ENCODE measurements at regions not wholly inside any gene's neighbourhood (a gene's known extent, or its start where the extent isn't known, plus 50 kb on each side); places are given as distances from the start of the nearest gene placed in this dataset.

DNA sequence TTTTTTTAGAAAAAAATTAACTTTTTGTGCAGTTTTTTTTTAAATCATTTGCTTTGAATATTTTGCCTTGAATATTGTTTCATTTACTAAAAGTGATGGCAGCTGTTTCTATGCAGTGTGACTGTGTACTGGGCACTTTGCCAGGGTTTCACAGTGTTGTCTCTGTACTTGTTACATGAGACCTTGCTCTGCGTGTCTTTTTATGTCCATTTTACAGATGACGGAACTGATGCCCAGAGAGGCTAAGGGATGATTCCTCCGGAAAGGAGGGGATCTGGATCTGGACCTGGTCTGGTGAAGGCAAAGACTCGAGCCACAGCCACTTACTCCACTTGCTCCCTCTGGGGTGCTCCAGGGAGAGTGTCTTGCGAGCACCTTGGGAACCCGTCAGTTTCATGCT, 124.8 kb upstream of the PTCH1 start:
- Histone ChIP-seq H3K4me3 (ENCODE audit: low read length) (no peak overlapping the region), H3K27me3 (ENCODE audit: control insufficient read depth, insufficient read depth) (no peaks in the 10 kb centered on the region), H3K4me1 (ENCODE audit: control insufficient read depth, insufficient read depth, low read length) (peaks cover 2% of the 10 kb centered on the region), H3K9me3 (ENCODE audit: control insufficient read depth, low read length) (no peaks in the 10 kb centered on the region), H3K27ac (ENCODE audit: low read length) (no peak overlapping the region)
- no peak for DNase-seq
- WGBS: 79% methylated on average over 6 of the region's 6 CpGs
- ATAC-seq: no peak
- intact Hi-C loops (cut with DNase I): no loop called here

DNA sequence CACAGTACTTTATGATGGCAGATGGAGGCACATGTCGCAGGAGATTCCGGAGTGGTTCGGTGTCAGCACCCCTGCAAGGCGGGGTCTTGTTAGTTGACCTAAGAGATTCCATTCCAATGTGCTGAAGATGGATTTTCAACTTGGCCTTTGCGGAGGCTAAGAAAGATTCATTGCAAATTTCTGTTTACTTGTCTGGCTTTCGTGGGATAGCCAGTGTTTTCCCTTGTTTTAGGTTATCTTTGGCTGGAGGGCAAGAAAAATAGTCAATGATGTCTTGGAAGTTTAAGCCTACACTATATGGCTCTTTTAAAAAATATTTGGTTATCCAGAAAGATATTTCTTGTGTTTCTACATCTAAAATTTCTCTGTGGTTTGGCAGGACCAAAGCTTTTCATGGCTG, 123.6 kb upstream of the PTCH1 start:
- Histone ChIP-seq H3K4me3 (ENCODE audit: low read length) (no peak overlapping the region), H3K4me1 (ENCODE audit: control insufficient read depth, insufficient read depth, low read length) (peaks cover 2% of the 10 kb centered on the region), H3K9me3 (ENCODE audit: control insufficient read depth, low read length) (no peaks in the 10 kb centered on the region), H3K27ac (ENCODE audit: low read length) (no peak overlapping the region), H3K27me3 (ENCODE audit: control insufficient read depth, insufficient read depth) (no peaks in the 10 kb centered on the region)
- no peak for DNase-seq
- 70% methylated on average over 6 of the region's 6 CpGs for WGBS
- ATAC-seq: no peak
- intact Hi-C loops (cut with DNase I): no loop called here

DNA sequence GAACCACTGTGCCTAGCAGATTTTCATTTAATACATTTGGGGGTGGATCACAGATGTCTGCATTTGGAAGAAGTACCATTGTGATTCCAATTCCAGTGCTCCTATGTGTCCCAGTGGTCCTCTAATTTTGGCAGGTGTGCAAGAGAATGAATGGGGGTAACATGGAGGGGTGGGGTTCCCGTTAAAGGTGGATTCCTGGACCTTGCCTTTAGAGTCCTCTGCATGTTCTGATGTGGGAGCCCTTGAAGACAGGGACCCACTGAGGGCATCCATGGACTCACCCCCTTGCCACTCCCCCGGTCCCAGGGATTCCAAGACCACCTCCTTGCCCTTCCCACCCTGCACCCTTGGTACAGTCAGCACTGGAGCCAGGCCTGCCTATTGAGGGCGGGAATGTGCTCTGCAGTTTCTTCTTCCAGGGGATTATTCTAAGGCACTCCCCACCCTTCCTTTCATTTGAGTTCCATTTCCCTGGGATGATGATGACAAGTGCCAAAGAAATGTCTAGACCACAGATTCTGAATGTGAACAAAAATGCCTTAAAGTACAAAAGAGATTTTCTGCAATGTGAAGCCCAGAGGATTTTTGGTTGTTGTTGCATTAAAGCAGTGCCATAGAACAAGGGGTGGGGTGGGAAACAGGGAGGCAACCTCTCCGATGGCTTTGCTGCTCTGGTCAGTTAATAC, 119.4 kb upstream of the PTCH1 start:
- H3K9me3 ChIP-seq (ENCODE audit: control insufficient read depth, low read length): no peaks in the 10 kb centered on the region

DNA sequence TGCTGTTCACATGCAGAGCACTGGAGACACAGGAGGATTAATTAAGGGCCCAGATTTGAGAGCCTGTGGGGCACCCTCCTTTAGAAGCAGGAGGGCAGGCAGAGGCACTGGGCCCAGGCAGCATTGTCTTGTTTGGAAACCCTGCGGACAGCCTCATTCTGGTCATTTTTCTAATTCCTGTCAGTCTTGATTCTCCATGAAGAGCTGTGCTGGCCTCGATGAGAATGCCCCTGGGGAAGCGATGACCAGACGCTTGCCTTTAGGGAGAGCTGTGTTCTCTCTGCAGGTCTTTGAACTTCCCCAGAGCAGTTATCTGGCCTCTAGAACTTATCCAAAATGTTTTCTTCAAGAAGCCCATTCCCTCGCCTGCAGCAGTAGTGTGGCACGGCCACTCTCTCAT, 117.8 kb upstream of the PTCH1 start:
- H3K4me3 ChIP-seq (ENCODE audit: low read length): no peak overlapping the region
- 80% methylated on average over 6 of the region's 6 CpGs for WGBS
- intact Hi-C loops (cut with DNase I): no loop called here
- DNase-seq: no peak
- no peak overlapping the region for H3K27ac ChIP-seq (ENCODE audit: low read length)
- no peak for ATAC-seq
- no peaks in the 10 kb centered on the region for H3K9me3 ChIP-seq (ENCODE audit: control insufficient read depth, low read length)
- H3K4me1 ChIP-seq (ENCODE audit: control insufficient read depth, insufficient read depth, low read length): no peaks in the 10 kb centered on the region
- no peaks in the 10 kb centered on the region for H3K27me3 ChIP-seq (ENCODE audit: control insufficient read depth, insufficient read depth)

More for the DNA sequence above, 119.4 kb upstream of the PTCH1 start:
- Histone ChIP-seq H3K4me1 (ENCODE audit: control insufficient read depth, insufficient read depth, low read length) (no peaks in the 10 kb centered on the region), H3K4me3 (ENCODE audit: low read length) (no peak overlapping the region), H3K27ac (ENCODE audit: low read length) (no peak overlapping the region), H3K27me3 (ENCODE audit: control insufficient read depth, insufficient read depth) (no peaks in the 10 kb centered on the region)
- intact Hi-C loops (cut with DNase I): no loop called here
- 82% methylated on average over 4 of the region's 4 CpGs for WGBS
- DNase-seq (peak in 1 of 3 donors; percentile 9), ATAC-seq (no peak)

DNA sequence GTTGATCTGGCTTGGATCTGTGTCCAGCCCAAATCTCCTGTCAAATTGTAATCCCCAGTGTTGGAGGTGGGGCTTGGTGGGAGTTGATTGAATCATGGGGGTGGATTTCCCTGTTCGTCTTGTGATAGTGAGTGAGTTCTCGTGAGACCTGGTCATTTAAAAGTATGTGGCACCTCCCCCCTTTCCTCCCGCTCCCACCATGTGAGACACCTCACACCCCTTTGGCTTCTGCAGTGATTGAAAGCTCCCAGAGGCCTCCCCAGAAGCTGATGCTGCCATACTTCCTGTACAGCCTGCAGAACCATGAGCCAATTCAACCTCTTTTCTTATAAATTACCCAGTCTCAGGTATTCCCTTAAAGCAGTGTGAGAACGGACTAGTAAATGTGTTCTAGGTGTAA, 117.3 kb upstream of the PTCH1 start:
- Histone ChIP-seq H3K27ac (ENCODE audit: low read length) (no peak overlapping the region), H3K9me3 (ENCODE audit: control insufficient read depth, low read length) (no peaks in the 10 kb centered on the region), H3K27me3 (ENCODE audit: control insufficient read depth, insufficient read depth) (no peaks in the 10 kb centered on the region), H3K4me3 (ENCODE audit: low read length) (no peak overlapping the region), H3K4me1 (ENCODE audit: control insufficient read depth, insufficient read depth, low read length) (no peaks in the 10 kb centered on the region)
- ATAC-seq (no peak), DNase-seq (no peak)
- intact Hi-C loops (cut with DNase I): no loop called here
- WGBS: 87% methylated on average over 4 of the region's 4 CpGs

DNA sequence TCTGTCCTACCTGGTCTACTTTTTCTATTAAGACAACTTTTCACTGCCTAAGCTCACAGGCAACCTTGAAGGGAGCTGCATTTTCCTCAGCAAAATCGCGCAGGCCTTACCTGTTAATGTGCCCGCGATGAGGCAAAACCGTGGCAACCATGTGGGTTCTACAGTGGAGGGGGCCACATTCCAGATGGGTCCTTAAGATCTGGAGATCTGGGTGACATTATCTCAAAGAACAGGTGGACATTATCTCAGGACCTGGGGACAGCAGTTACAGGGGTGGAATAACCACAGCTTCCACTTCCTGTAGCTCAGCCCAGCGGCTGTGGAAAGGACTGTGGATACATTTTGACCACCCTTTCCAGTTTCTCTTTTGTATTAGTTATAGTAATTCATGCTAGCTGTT, 112.8 kb upstream of the PTCH1 start:
- ATAC-seq (no peak), DNase-seq (no peak)
- H3K27ac ChIP-seq (ENCODE audit: low read length): no peak overlapping the region
- H3K4me1 ChIP-seq (ENCODE audit: control insufficient read depth, insufficient read depth, low read length): no peaks in the 10 kb centered on the region
- intact Hi-C loops (cut with DNase I): no loop called here
- 94% methylated on average over 6 of the region's 6 CpGs for WGBS
- H3K27me3 ChIP-seq (ENCODE audit: control insufficient read depth, insufficient read depth): no peaks in the 10 kb centered on the region
- H3K9me3 ChIP-seq (ENCODE audit: control insufficient read depth, low read length): no peaks in the 10 kb centered on the region
- no peak overlapping the region for H3K4me3 ChIP-seq (ENCODE audit: low read length)

DNA sequence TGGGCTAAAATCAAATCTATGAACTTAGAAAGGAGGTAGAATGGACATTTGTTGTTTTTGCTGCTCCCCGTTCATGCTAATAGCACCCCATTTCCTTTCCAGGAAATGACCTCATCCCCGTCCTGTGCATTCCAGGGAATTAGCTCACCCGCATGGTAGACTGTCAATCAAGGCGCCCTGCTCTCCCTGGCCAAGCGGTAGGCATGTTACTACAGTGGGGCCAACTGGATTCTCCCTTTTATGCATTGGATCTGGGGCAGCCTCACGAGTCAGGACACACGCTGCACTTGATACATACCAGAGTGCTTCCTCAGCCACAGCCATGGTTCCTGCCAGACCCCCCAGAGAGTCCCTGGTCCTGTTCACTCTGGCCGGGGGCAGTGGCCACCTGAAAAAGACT, 111.0 kb upstream of the PTCH1 start:
- H3K27ac ChIP-seq (ENCODE audit: low read length): no peak overlapping the region
- peak in 1 of 2 donors; percentile 69 for ATAC-seq
- no peak for DNase-seq
- no peak overlapping the region for H3K4me3 ChIP-seq (ENCODE audit: low read length)
- 59% methylated on average over 8 of the region's 8 CpGs for WGBS
- H3K27me3 ChIP-seq (ENCODE audit: control insufficient read depth, insufficient read depth): no peaks in the 10 kb centered on the region
- no peaks in the 10 kb centered on the region for H3K9me3 ChIP-seq (ENCODE audit: control insufficient read depth, low read length)
- no peaks in the 10 kb centered on the region for H3K4me1 ChIP-seq (ENCODE audit: control insufficient read depth, insufficient read depth, low read length)
- intact Hi-C loops (cut with DNase I): no loop called here

DNA sequence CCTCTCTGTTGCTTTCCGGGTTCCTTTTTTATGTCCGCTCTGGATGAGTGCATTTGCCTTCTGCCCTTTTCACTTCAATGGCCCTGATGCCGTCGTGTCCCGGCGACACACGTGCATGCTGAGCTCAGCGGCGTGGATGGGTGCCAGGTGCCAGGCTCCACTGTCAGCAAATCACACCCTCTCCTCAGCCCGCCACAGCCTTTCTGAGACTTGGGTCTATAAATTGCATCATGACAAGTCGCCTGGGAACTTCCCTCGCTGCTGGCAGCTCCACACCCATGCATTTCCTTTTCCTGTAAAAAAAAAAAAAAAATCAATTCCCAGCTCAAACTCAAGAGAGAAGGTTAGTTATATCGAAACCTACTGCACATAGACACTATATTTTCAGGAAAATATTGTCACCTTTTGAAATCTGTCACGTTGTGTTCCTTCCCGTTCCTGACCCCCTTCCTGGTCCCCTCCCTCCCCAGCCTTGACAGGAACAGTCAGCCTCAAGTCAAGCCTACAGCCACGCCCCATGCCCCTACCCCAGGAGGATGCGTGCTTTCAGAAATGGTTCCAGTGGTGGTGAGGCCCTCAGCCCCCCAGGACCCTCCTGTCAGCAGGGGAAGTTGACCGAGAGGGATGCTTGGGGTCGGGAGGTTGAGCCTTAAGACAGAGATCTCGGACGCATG, 110.3 kb upstream of the PTCH1 start:
- peak; percentile 74 to 84 (median 83) for DNase-seq
- intact Hi-C loops (cut with DNase I): no loop called here
- ATAC-seq: peak; percentile 70 to 97
- Histone ChIP-seq H3K4me3 (ENCODE audit: low read length) (no peak overlapping the region), H3K27ac (ENCODE audit: low read length) (peak overlapping the region; percentile 2), H3K4me1 (ENCODE audit: control insufficient read depth, insufficient read depth, low read length) (no peaks in the 10 kb centered on the region), H3K27me3 (ENCODE audit: control insufficient read depth, insufficient read depth) (no peaks in the 10 kb centered on the region), H3K9me3 (ENCODE audit: control insufficient read depth, low read length) (no peaks in the 10 kb centered on the region)
- 53% methylated on average over 21 of the region's 21 CpGs for WGBS

DNA sequence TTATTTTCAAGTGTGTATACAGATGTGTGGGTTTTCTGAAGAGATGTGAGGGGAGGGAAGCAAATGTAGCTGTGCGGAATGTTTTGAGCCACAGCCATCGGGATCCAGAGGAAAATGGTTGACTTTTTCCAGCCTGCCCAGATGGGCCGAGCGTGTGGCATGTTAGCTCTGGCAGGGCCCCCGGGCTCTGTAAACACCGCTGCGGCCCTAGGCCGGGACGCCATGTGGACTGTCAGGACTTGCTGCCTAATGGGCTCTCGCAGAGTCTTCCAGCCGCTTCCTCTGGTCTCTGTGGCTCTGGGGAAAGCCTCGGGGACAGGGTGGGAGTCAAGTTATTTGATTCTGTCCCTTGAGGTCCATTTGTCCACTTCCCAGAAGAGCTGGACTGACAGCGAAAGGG, 109.6 kb upstream of the PTCH1 start:
- H3K4me3 ChIP-seq (ENCODE audit: low read length): no peak overlapping the region
- DNase-seq (no peak), ATAC-seq (no peak)
- H3K4me1 ChIP-seq (ENCODE audit: control insufficient read depth, insufficient read depth, low read length): no peaks in the 10 kb centered on the region
- no peak overlapping the region for H3K27ac ChIP-seq (ENCODE audit: low read length)
- H3K27me3 ChIP-seq (ENCODE audit: control insufficient read depth, insufficient read depth): no peaks in the 10 kb centered on the region
- H3K9me3 ChIP-seq (ENCODE audit: control insufficient read depth, low read length): no peaks in the 10 kb centered on the region
- intact Hi-C loops (cut with DNase I): no loop called here
- WGBS: 90% methylated on average over 13 of the region's 13 CpGs

DNA sequence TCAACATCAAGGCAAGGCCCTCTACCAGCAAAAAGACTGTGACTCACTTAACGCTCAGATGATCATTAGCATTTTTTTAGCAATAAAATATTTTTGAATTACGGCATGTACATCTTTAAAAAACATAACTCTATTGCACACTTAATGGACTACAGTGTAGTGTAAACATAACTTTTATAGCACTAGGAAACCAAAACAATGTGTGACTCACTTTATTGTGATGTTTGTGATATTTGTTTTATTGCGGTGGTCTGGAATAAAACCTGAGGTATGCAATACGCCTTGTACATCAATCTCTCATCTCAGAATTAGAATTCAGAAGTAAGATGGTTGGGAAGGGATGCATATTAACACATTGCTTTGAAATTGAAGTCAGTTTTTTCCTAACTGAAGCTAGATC, 106.9 kb upstream of the PTCH1 start:
- DNase-seq (no peak), ATAC-seq (no peak)
- intact Hi-C loops (cut with DNase I): no loop called here
- H3K27ac ChIP-seq (ENCODE audit: low read length): no peak overlapping the region
- H3K9me3 ChIP-seq (ENCODE audit: control insufficient read depth, low read length): no peaks in the 10 kb centered on the region
- WGBS: 92% methylated on average over 4 of the region's 4 CpGs
- H3K4me1 ChIP-seq (ENCODE audit: control insufficient read depth, insufficient read depth, low read length): no peaks in the 10 kb centered on the region
- H3K27me3 ChIP-seq (ENCODE audit: control insufficient read depth, insufficient read depth): no peaks in the 10 kb centered on the region
- H3K4me3 ChIP-seq (ENCODE audit: low read length): no peak overlapping the region

DNA sequence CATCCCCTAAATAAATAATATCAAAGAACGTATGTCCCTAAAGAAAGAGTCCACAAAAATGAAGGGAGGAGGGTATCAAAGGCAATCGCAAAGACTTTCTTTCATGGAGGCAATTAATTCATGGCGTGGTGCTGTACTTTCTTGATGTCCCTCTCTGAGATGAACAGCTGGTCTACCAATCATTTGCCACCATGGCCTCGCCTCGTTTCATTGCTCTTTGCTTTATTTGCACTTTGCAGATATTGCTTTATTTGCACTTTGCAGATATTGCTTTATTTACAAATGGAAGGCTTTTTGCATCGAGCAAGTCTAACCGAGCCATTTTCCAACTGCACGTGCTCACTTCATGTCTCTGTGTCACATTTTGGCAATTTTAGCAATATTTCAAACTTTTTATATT, 104.0 kb upstream of the PTCH1 start:
- intact Hi-C loops (cut with DNase I): no loop called here
- DNase-seq (no peak), ATAC-seq (no peak)
- no peaks in the 10 kb centered on the region for H3K9me3 ChIP-seq (ENCODE audit: control insufficient read depth, low read length)
- WGBS: 92% methylated on average over 8 of the region's 8 CpGs
- H3K27me3 ChIP-seq (ENCODE audit: control insufficient read depth, insufficient read depth): no peaks in the 10 kb centered on the region
- H3K27ac ChIP-seq (ENCODE audit: low read length): no peak overlapping the region
- no peaks in the 10 kb centered on the region for H3K4me1 ChIP-seq (ENCODE audit: control insufficient read depth, insufficient read depth, low read length)
- no peak overlapping the region for H3K4me3 ChIP-seq (ENCODE audit: low read length)
